ENCODE measurements at regions not wholly inside any gene's neighbourhood (a gene's known extent, or its start where the extent isn't known, plus 50 kb on each side); places are given as distances from the start of the nearest gene placed in this dataset.

GRCh38 chr14:38101679-38102078, 106.0 kb upstream of the SSTR1 start:
- H3K79me2 ChIP-seq (ENCODE audit: insufficient read depth, low read length), result no peaks in the 10 kb centered on the region
- H4K20me1 ChIP-seq (ENCODE audit: insufficient read depth, low read length), result no peaks in the 10 kb centered on the region
- no peak overlapping the region for H3K4me2 ChIP-seq (replicated peaks; ENCODE audit: extremely low read depth, low read length, poor library complexity, severe bottlenecking)
- no peaks in the 10 kb centered on the region for H3K27me3 ChIP-seq (ENCODE audit: control insufficient read depth in 2 of 2, insufficient read depth in 2 of 2, low read length in 2 of 2)
- Mint-ChIP-seq H3K27me3 (ENCODE audit: low read depth in 3 of 3) (no peaks in the 10 kb centered on the region), H3K9me3 (peaks cover 9 to 24% (median 11%) of the 10 kb centered on the region in 7 donors), H3K27ac (no peak overlapping the region), H3K4me3 (no peak overlapping the region), H3K4me1 (no peaks in the 10 kb centered on the region), H3K36me3 (no peaks in the 10 kb centered on the region)
- no peak overlapping the region for H3K4me3 ChIP-seq (replicated peaks in 1 of 3; ENCODE audit: low read depth in 2 of 3, low read length in 3 of 3)
- H3K9me3 ChIP-seq (replicated peaks in 1 of 2; ENCODE audit: control insufficient read depth in 1 of 2, insufficient read depth in 1 of 2, low read length in 2 of 2), result peaks cover 13 to 14% of the 10 kb centered on the region in 2 donors
- DNase-seq, result no peak
- intact Hi-C loops (cut with micrococcal nuclease), result no loop called here
- no peak overlapping the region for H3K27ac ChIP-seq (ENCODE audit: low read depth in 1 of 2, low read length in 2 of 2)
- H3K4me1 ChIP-seq (ENCODE audit: control insufficient read depth in 1 of 2, insufficient read depth in 2 of 2, low read length in 2 of 2), result no peaks in the 10 kb centered on the region
- no peak for TF ChIP-seq CTCF (IDR thresholded peaks at IDR 0.05)
- no peak overlapping the region for H2AFZ ChIP-seq (ENCODE audit: insufficient read depth, low read depth, low read length, poor library complexity, severe bottlenecking)
- no peak overlapping the region for H3K9ac ChIP-seq (ENCODE audit: insufficient read depth, low read length, poor library complexity, severe bottlenecking)
- H3K36me3 ChIP-seq (replicated peaks in 1 of 2; ENCODE audit: control insufficient read depth in 1 of 2, insufficient read depth in 2 of 2, low read length in 2 of 2), result no peaks in the 10 kb centered on the region
- no CpG with 5 or more reads among the region's 1 CpG for WGBS (ENCODE audit: insufficient coverage)

- no peak for TF ChIP-seq CTCF (IDR thresholded peaks at IDR 0.05)
- Histone ChIP-seq H3K36me3 (replicated peaks in 1 of 2; ENCODE audit: control insufficient read depth in 1 of 2, insufficient read depth in 2 of 2, low read length in 2 of 2) (no peaks in the 10 kb centered on the region), H3K4me1 (ENCODE audit: control insufficient read depth in 1 of 2, insufficient read depth in 2 of 2, low read length in 2 of 2) (no peaks in the 10 kb centered on the region), H3K27ac (ENCODE audit: low read depth in 1 of 2, low read length in 2 of 2) (no peak overlapping the region), H3K4me3 (replicated peaks in 1 of 3; ENCODE audit: low read depth in 2 of 3, low read length in 3 of 3) (no peak overlapping the region), H3K79me2 (ENCODE audit: insufficient read depth, low read length) (no peaks in the 10 kb centered on the region), H3K9me3 (replicated peaks in 1 of 2; ENCODE audit: control insufficient read depth in 1 of 2, insufficient read depth in 1 of 2, low read length in 2 of 2) (peaks cover 13 to 19% of the 10 kb centered on the region in 2 donors), H3K4me2 (replicated peaks; ENCODE audit: extremely low read depth, low read length, poor library complexity, severe bottlenecking) (no peak overlapping the region), H3K9ac (ENCODE audit: insufficient read depth, low read length, poor library complexity, severe bottlenecking) (no peak overlapping the region), H4K20me1 (ENCODE audit: insufficient read depth, low read length) (no peaks in the 10 kb centered on the region), H2AFZ (ENCODE audit: insufficient read depth, low read depth, low read length, poor library complexity, severe bottlenecking) (no peak overlapping the region), H3K27me3 (ENCODE audit: control insufficient read depth in 2 of 2, insufficient read depth in 2 of 2, low read length in 2 of 2) (no peaks in the 10 kb centered on the region)
- no peak overlapping the region for H3K27ac Mint-ChIP-seq
- H3K4me1 Mint-ChIP-seq, result no peaks in the 10 kb centered on the region
- H3K36me3 Mint-ChIP-seq, result no peaks in the 10 kb centered on the region
- WGBS (ENCODE audit: insufficient coverage), result 67% methylated on average over 1 of the region's 6 CpGs
- H3K27me3 Mint-ChIP-seq (ENCODE audit: low read depth in 3 of 3), result peaks cover 0 to 2% (median 0%) of the 10 kb centered on the region in 3 donors
- DNase-seq, result no peak
- intact Hi-C loops (cut with micrococcal nuclease), result no loop called here
- no peak overlapping the region for H3K4me3 Mint-ChIP-seq
- peaks cover 11 to 26% (median 13%) of the 10 kb centered on the region in 7 donors for H3K9me3 Mint-ChIP-seq
Observed at GRCh38 chr14:38103542-38104225, 104.0 kb upstream of the SSTR1 start.

Measured in CD14-positive monocyte (primary cell).